LNCaP clone FGC (cell line): ENCODE measurements at regions not wholly inside any gene's neighbourhood (a gene's known extent, or its start where the extent isn't known, plus 50 kb on each side); places are given as distances from the start of the nearest gene placed in this dataset.
A peak's percentile ranks its signal among the peaks of the same experiment; 100 is the strongest.

Experiments
- DNase-seq: peaks from one replicate; pipeline ENCODE4 v3.0.0-alpha.2; 2011; ENCODE audit warnings: low read depth
- H3K4me3 ChIP-seq: 2 replicates; pipeline ENCODE4 v1.5.1; 2011; ENCODE audit warnings: mild to moderate bottlenecking, low read depth, low read length, control low read depth
- CTCF ChIP-seq: IDR thresholded peaks from 2 replicates; pipeline ENCODE4 v1.5.1; 2012; ENCODE audit warnings: mild to moderate bottlenecking; ENCODE audit not compliant: control insufficient read depth, insufficient read depth; ENCODE audit errors: extremely low read depth

- no peak for TF ChIP-seq CTCF
- no peak for DNase-seq
- H3K4me3 ChIP-seq = no peak overlapping the region
Observed at GRCh38 chr13:50527612-50528509, 315.6 kb downstream of the DLEU7 start.

- TF ChIP-seq CTCF = no peak; the same call in 1 of the 2 replicates
- no peak overlapping the region for H3K4me3 ChIP-seq
- peak; percentile 65 for DNase-seq
Observed at GRCh38 chr13:50529154-50529882, 314.2 kb downstream of the DLEU7 start.

- TF ChIP-seq CTCF = peak; percentile 39
- no peak for DNase-seq
- no peak overlapping the region for H3K4me3 ChIP-seq
Observed at GRCh38 chr13:50531917-50532899, 311.3 kb downstream of the DLEU7 start.

- DNase-seq = no peak
- TF ChIP-seq CTCF = no peak
- no peak overlapping the region for H3K4me3 ChIP-seq
Observed at GRCh38 chr13:50535050-50535449, 308.4 kb downstream of the DLEU7 start.

GRCh38 chr13:50537029-50537428 is 306.5 kb downstream of the DLEU7 start:
- H3K4me3 ChIP-seq = no peak overlapping the region
- TF ChIP-seq CTCF = no peak
- DNase-seq = no peak

- no peak for TF ChIP-seq CTCF
- DNase-seq = no peak
- H3K4me3 ChIP-seq = no peak overlapping the region
Observed at GRCh38 chr13:50539791-50540530, 303.5 kb downstream of the DLEU7 start.
